H1 (cell line): ENCODE measurements at regions not wholly inside any gene's neighbourhood (a gene's known extent, or its start where the extent isn't known, plus 50 kb on each side); places are given as distances from the start of the nearest gene placed in this dataset.

ENCODE experiments used
- BRCA1 ChIP-seq: IDR thresholded peaks from 2 replicates; pipeline ENCODE4 v1.6.1; 2012; ENCODE audit warnings: low read depth, low read length, improper control_type of control experiment
- CHD2 ChIP-seq: IDR thresholded peaks from 2 replicates; pipeline ENCODE4 v1.6.1; 2012; ENCODE audit warnings: low read length, improper control_type of control experiment
- EGR1 ChIP-seq: IDR thresholded peaks from 2 replicates; pipeline ENCODE4 v1.6.1; 2011; ENCODE audit warnings: low read depth, low read length, borderline replicate concordance
- NANOG ChIP-seq: IDR thresholded peaks from 2 replicates; pipeline ENCODE4 v1.6.1; 2011; ENCODE audit warnings: low read length, low read depth, mild to moderate bottlenecking, inconsistent platforms; ENCODE audit not compliant: insufficient read depth, poor library complexity, severe bottlenecking
- RXRA ChIP-seq: IDR thresholded peaks from 2 replicates; pipeline ENCODE4 v1.6.1; 2011; ENCODE audit warnings: low read depth, mild to moderate bottlenecking, low read length, moderate library complexity; ENCODE audit not compliant: insufficient read depth
- SP1 ChIP-seq: IDR thresholded peaks from 2 replicates; pipeline ENCODE4 v1.6.1; 2011; ENCODE audit warnings: low read depth, low read length
- SRF ChIP-seq: IDR thresholded peaks from 2 replicates; pipeline ENCODE4 v1.6.1; 2011; ENCODE audit warnings: mild to moderate bottlenecking, low read depth, low read length, moderate library complexity

- TF ChIP-seq CHD2 (no peak), BRCA1 (no peak), EGR1 (no peak), RXRA (no peak), SP1 (no peak), SRF (no peak), NANOG (no peak)
Observed at GRCh38 chr4:179130122-179130714, 1688.0 kb upstream of the AGA start (continued).
